CD4-positive, alpha-beta T cell (primary cell): ENCODE measurements at regions not wholly inside any gene's neighbourhood (a gene's known extent, or its start where the extent isn't known, plus 50 kb on each side); places are given as distances from the start of the nearest gene placed in this dataset.
A peak's percentile ranks its signal among the peaks of the same experiment; 100 is the strongest.

Experiments
- ATAC-seq: fragments of 200-7000 bp; cut with Tn5 transposase; one replicate; pipeline ENCODE4 v1.10.0; 2022; ENCODE audit warnings: mild to moderate bottlenecking; ENCODE audit not compliant: poor library complexity
- CTCF ChIA-PET: fragments of 350-600 bp; sonication (Branson Sonifier 250); formaldehyde crosslinking; loops from one replicate; lab custom pipeline; 2021; ENCODE audit warnings: antibody characterized with exemption, inconsistent platforms; lab: Charles Lee
- POLR2A ChIA-PET: fragments of 350-600 bp; sonication (Branson Sonifier 250); formaldehyde crosslinking; loops from one replicate; lab custom pipeline; 2021; ENCODE audit warnings: antibody characterized with exemption, inconsistent platforms; lab: Charles Lee
- DNase-seq, 14 experiments: peaks; one replicate each; pipeline ENCODE4 v3.0.0-alpha.2; 2013 to 2020; ENCODE audit warnings: mixed read lengths in 2 of 14
- H3K27ac ChIP-seq, 2 donors: one replicate each; pipeline versions ENCODE4 v1.5.1 to v1.7.0; 2013; ENCODE audit warnings: low read length in 2 of 2, low read depth in 1 of 2, mild to moderate bottlenecking in 1 of 2
- H3K27me3 ChIP-seq, 2 experiments: 1 replicate in 1 of 2; 2 replicates in 1 of 2; pipeline versions ENCODE4 v1.6.1 to v1.7.0; 2013; ENCODE audit warnings: low read length in 2 of 2, control low read depth in 1 of 2, mild to moderate bottlenecking in 1 of 2, moderate library complexity in 1 of 2; ENCODE audit not compliant: insufficient read depth in 2 of 2, control insufficient read depth in 1 of 2
- H3K36me3 ChIP-seq: one replicate; pipeline ENCODE4 v1.6.1; 2013; ENCODE audit warnings: low read length, control low read depth; ENCODE audit not compliant: insufficient read depth
- H3K4me1 ChIP-seq: one replicate; pipeline ENCODE4 v1.6.1; 2013; ENCODE audit warnings: low read length, control low read depth; ENCODE audit not compliant: insufficient read depth
- H3K4me3 ChIP-seq: one replicate; pipeline ENCODE4 v1.5.1; 2013; ENCODE audit warnings: mild to moderate bottlenecking, low read length, moderate library complexity
- H3K9me3 ChIP-seq, 2 experiments: 1 replicate in 1 of 2; 2 replicates in 1 of 2; pipeline versions ENCODE4 v1.6.1 to v1.7.0; 2013; ENCODE audit warnings: low read length in 2 of 2, mild to moderate bottlenecking in 2 of 2, control low read depth in 1 of 2, moderate library complexity in 1 of 2; ENCODE audit not compliant: control insufficient read depth in 1 of 2, insufficient read depth in 1 of 2
- H3K27ac Mint-ChIP-seq: one replicate; pipeline ENCODE4 v1.8.0; 2020; ENCODE audit warnings: mixed read lengths
- H3K27me3 Mint-ChIP-seq: one replicate; pipeline ENCODE4 v1.8.0; 2021; ENCODE audit warnings: mixed read lengths
- H3K36me3 Mint-ChIP-seq: one replicate; pipeline ENCODE4 v1.8.0; 2021; ENCODE audit warnings: low read depth, mixed read lengths
- H3K4me1 Mint-ChIP-seq: one replicate; pipeline ENCODE4 v1.8.0; 2021; ENCODE audit warnings: low read depth, mixed read lengths
- H3K4me3 Mint-ChIP-seq: one replicate; pipeline ENCODE4 v1.8.0; 2020; ENCODE audit warnings: mild to moderate bottlenecking, mixed read lengths
- H3K9me3 Mint-ChIP-seq: one replicate; pipeline ENCODE4 v1.8.0; 2020; ENCODE audit warnings: mixed read lengths
- intact Hi-C, 2 experiments: fragments of 100-400 bp; cut with DNase I in 1 of 2; cut with micrococcal nuclease in 1 of 2; formaldehyde crosslinking; loops; one replicate each; pipeline versions ENCODE4 v1.15.1 to v1.9.0; 2023 to 2025; cut with DNase I, micrococcal nuclease
- TF ChIP-seq, protein P1 (sequence below): fragments of 200-600 bp; IDR thresholded peaks from one replicate; pipeline ENCODE4 v1.8.0; 2022; ENCODE audit warnings: antibody characterized with exemption, mild to moderate bottlenecking

DNA sequence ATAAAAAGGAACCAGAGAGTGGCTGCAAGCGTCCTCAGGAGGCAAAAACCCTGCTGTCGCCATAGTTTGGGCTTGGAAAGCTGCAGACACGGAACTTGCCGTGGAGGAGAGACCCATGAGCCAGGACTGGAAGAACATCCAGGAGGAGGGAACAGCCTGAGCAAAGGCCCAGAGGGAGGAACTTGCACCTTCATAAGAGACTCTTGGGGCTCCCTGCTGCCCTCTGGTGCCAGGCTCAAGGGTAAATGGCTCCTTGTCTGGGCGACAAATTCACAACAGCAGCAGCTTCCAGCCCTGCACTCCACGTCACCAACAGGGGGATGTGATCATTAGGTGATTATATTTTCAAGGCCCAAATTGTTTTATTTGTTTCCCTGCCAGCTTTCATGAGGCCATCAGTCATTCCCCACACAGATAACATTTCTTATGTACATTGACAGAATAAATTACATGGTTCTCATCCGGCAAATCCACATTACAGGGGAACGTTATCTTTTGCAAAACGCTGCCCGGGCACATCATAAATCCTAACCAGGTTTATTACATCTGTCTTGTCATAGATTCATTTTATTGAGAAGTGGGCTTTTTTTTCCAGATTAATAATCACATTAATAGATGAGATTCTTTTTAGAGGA lies 143.0 kb upstream of the GRIK3 start:
- peak in 2 of 14 experiments; percentile 15 to 20 for DNase-seq
- POLR2A ChIA-PET, result no interaction called here
- no peaks in the 10 kb centered on the region for H3K9me3 Mint-ChIP-seq
- Histone ChIP-seq H3K27me3 (peaks cover 10 to 12% of the 10 kb centered on the region in 2 experiments), H3K4me3 (no peak overlapping the region), H3K36me3 (no peaks in the 10 kb centered on the region), H3K9me3 (peaks cover 0 to 3% of the 10 kb centered on the region in 2 experiments), H3K4me1 (no peaks in the 10 kb centered on the region), H3K27ac (no peak overlapping the region)
- no peak for ATAC-seq
- no peaks in the 10 kb centered on the region for H3K4me1 Mint-ChIP-seq
- H3K27me3 Mint-ChIP-seq, result peaks cover 65% of the 10 kb centered on the region
- intact Hi-C loops, result loop anchor here in 1 of 2 experiments (5.0 kb wide), 1 partner anchor 600 kb away; no protein-coding TSS in a partner anchor
- no peaks in the 10 kb centered on the region for H3K36me3 Mint-ChIP-seq
- no peak overlapping the region for H3K4me3 Mint-ChIP-seq
- TF ChIP-seq, protein P1, sequence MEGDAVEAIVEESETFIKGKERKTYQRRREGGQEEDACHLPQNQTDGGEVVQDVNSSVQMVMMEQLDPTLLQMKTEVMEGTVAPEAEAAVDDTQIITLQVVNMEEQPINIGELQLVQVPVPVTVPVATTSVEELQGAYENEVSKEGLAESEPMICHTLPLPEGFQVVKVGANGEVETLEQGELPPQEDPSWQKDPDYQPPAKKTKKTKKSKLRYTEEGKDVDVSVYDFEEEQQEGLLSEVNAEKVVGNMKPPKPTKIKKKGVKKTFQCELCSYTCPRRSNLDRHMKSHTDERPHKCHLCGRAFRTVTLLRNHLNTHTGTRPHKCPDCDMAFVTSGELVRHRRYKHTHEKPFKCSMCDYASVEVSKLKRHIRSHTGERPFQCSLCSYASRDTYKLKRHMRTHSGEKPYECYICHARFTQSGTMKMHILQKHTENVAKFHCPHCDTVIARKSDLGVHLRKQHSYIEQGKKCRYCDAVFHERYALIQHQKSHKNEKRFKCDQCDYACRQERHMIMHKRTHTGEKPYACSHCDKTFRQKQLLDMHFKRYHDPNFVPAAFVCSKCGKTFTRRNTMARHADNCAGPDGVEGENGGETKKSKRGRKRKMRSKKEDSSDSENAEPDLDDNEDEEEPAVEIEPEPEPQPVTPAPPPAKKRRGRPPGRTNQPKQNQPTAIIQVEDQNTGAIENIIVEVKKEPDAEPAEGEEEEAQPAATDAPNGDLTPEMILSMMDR, result no peak
- CTCF ChIA-PET, result no interaction called here
- no peak overlapping the region for H3K27ac Mint-ChIP-seq

DNA sequence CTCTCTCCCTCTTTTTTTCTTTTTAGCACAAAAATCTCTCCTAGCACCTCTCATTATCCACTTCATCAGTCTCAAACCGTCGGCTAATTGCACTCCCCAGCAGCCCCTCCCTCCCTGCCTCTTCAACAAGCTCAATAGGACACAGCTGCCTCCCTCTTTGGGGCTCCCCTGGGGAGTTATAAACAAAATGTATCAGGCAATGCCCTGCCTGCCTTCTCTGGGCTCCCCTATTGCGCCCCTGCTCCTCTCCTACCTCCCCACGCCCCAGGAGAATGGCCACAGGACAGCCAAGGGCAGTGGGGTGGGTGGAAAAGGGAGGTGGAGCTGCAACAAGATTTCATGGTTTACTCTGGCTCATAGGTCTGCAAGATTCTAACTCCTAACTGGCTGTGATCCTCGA lies 147.1 kb upstream of the GRIK3 start:
- no peaks in the 10 kb centered on the region for H3K36me3 Mint-ChIP-seq
- POLR2A ChIA-PET, result no interaction called here

DNA sequence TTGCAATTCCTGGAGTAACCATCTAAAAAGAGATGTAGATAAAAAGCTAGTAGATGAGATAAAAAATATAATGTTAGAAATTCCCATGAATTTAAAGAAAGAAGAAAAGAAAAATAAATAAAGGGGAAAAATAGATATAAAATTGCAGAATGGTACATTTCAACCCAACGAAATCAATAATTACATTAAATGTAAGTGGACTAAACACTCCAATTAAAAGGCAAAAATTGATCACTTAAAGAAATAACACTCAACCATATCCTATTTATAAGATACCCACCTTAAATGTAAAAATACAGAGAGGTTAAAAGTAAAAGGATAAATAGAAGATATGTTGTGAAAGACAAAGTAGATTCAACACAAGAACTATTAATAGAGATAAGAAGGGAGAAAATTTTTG lies 150.5 kb upstream of the GRIK3 start:
- Mint-ChIP-seq H3K4me3 (no peak overlapping the region), H3K4me1 (no peaks in the 10 kb centered on the region), H3K9me3 (peaks cover 6% of the 10 kb centered on the region), H3K27ac (no peak overlapping the region), H3K27me3 (peaks cover 32% of the 10 kb centered on the region), H3K36me3 (no peaks in the 10 kb centered on the region)
- intact Hi-C loops, result no loop called here
- no peaks in the 10 kb centered on the region for H3K4me1 ChIP-seq
- TF ChIP-seq, protein P1, result no peak
- DNase-seq (no peak), ATAC-seq (no peak)
- peaks cover 0 to 3% of the 10 kb centered on the region in 2 experiments for H3K9me3 ChIP-seq
- no peaks in the 10 kb centered on the region for H3K36me3 ChIP-seq
- H3K27ac ChIP-seq, result no peak overlapping the region
- no peak overlapping the region for H3K4me3 ChIP-seq
- ChIA-PET POLR2A (no interaction called here), CTCF (no interaction called here)
- peaks cover 5 to 7% of the 10 kb centered on the region in 2 experiments for H3K27me3 ChIP-seq

More for the DNA sequence above, 147.1 kb upstream of the GRIK3 start:
- TF ChIP-seq, protein P1, result no peak
- Mint-ChIP-seq H3K27ac (no peak overlapping the region), H3K4me3 (no peak overlapping the region), H3K9me3 (peaks cover 6% of the 10 kb centered on the region), H3K27me3 (peaks cover 44% of the 10 kb centered on the region), H3K4me1 (no peaks in the 10 kb centered on the region)
- no peaks in the 10 kb centered on the region for H3K4me1 ChIP-seq
- H3K9me3 ChIP-seq, result peaks cover 0 to 3% of the 10 kb centered on the region in 2 experiments
- H3K36me3 ChIP-seq, result no peaks in the 10 kb centered on the region
- intact Hi-C loops, result no loop called here
- H3K27ac ChIP-seq, result no peak overlapping the region
- no peak for ATAC-seq
- CTCF ChIA-PET, result no interaction called here
- peaks cover 5 to 10% of the 10 kb centered on the region in 2 experiments for H3K27me3 ChIP-seq
- no peak overlapping the region for H3K4me3 ChIP-seq
- DNase-seq, result no peak
